GM13976 (cell line): ENCODE measurements at regions not wholly inside any gene's neighbourhood (a gene's known extent, or its start where the extent isn't known, plus 50 kb on each side); places are given as distances from the start of the nearest gene placed in this dataset.

Experiments
- DNase-seq: peaks from one replicate; pipeline ENCODE4 v3.0.0; 2012; ENCODE audit warnings: low spot score
- in situ Hi-C: fragments of 300-500 bp; cut with MboI; formaldehyde crosslinking; loops from one replicate; pipeline ENCODE4 v1.12.0; 2022; ENCODE audit warnings: low sequenced_read_pairs, mixed read lengths, inconsistent platforms; ENCODE audit not compliant: unreplicated experiment
- TF ChIP-seq, protein P1 (sequence below): IDR thresholded peaks from 2 replicates; pipeline ENCODE4 v1.5.1; 2012; ENCODE audit warnings: borderline replicate concordance, mild to moderate bottlenecking; ENCODE audit not compliant: insufficient read depth; ENCODE audit errors: extremely low read depth, missing control alignments, control extremely low read depth

DNA sequence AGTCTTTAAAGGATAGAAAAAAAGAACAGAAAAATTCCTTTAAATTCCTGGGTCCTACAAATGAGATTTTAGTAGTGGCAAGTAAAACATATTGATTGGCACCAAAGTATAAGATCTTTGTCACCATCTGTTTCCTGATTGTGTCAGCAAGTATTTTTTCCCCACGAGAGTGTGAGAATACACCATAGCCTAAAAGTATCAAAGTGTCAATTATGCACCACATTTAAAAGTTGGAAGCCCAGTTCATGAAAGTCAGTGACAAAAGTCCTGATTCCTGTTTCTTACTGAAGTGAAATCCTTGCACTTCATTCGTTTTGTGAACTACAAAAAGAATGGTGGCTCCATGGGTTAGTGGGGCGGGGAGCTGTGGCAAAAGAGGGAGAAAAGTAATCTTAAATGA, 83.8 kb upstream of the DPH6 start:
- TF ChIP-seq, protein P1, sequence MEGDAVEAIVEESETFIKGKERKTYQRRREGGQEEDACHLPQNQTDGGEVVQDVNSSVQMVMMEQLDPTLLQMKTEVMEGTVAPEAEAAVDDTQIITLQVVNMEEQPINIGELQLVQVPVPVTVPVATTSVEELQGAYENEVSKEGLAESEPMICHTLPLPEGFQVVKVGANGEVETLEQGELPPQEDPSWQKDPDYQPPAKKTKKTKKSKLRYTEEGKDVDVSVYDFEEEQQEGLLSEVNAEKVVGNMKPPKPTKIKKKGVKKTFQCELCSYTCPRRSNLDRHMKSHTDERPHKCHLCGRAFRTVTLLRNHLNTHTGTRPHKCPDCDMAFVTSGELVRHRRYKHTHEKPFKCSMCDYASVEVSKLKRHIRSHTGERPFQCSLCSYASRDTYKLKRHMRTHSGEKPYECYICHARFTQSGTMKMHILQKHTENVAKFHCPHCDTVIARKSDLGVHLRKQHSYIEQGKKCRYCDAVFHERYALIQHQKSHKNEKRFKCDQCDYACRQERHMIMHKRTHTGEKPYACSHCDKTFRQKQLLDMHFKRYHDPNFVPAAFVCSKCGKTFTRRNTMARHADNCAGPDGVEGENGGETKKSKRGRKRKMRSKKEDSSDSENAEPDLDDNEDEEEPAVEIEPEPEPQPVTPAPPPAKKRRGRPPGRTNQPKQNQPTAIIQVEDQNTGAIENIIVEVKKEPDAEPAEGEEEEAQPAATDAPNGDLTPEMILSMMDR: no peak
- in situ Hi-C loops: no loop called here
- DNase-seq: no peak

GRCh38 chr15:35630532-35630931, 84.6 kb upstream of the DPH6 start:
- in situ Hi-C loops: no loop called here
- DNase-seq: no peak
- TF ChIP-seq, protein P1: no peak

GRCh38 chr15:35630985-35631384, 85.0 kb upstream of the DPH6 start:
- TF ChIP-seq, protein P1: no peak
- in situ Hi-C loops: no loop called here
- no peak for DNase-seq

- DNase-seq: no peak
Measured at GRCh38 chr15:35633677-35634076, 87.7 kb upstream of the DPH6 start.

GRCh38 chr15:35646790-35647189, 100.8 kb upstream of the DPH6 start:
- no peak for DNase-seq
- TF ChIP-seq, protein P1: no peak

More at GRCh38 chr15:35633677-35634076, 87.7 kb upstream of the DPH6 start:
- in situ Hi-C loops: no loop called here
- TF ChIP-seq, protein P1: no peak

DNA sequence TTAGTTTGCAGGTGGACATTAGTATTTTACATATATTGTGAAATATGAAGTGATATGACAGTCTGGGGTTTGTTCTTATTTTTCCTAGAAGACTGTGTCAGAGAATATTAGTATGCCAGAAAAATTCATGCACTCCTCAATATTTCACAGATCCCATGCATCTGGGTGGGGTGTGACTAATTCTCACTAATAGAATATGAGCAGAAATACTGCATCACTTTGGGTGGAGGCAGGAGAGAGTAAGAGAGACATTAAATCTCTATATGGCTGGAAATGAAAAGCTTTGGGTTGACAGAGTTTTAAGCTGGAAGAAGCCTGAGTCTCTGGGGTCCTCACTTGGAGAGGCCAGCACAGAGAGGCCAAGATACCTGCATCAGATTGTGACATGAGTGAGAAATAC, 101.3 kb upstream of the DPH6 start:
- DNase-seq: no peak
- TF ChIP-seq, protein P1: no peak
- in situ Hi-C loops: no loop called here

More at GRCh38 chr15:35646790-35647189, 100.8 kb upstream of the DPH6 start:
- in situ Hi-C loops: no loop called here

DNA sequence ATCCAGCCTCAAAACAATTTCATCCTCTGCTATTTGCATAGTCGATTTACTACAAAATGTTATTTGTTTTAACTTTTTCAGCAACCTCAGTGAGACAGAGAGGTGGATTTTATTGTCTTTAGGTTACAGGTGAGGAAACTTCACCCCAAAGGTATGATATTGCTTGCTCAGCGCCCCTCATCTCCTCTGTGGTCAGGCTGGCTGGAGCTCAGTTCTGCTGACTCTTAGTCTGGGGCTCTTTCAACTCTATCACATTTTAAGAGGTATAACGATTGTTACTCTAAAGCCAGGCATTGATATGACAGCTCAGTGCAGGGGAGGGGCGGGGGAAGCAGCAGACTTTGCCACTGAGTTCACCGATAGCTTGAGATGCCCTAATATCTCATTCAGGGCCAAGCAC, 103.0 kb upstream of the DPH6 start:
- DNase-seq: no peak
- in situ Hi-C loops: no loop called here
- TF ChIP-seq, protein P1: no peak
